DMS53 treated with DMSO at 0.1 percent for 48 hours (cell line): ENCODE measurements at regions not wholly inside any gene's neighbourhood (a gene's known extent, or its start where the extent isn't known, plus 50 kb on each side); places are given as distances from the start of the nearest gene placed in this dataset.

ENCODE experiments used
- DNase-seq: peaks from one replicate; lab custom pipeline; 2025; ENCODE audit not compliant: unreplicated experiment; lab: John Stamatoyannopoulos, UW

- no peak for DNase-seq
Observed at GRCh38 chr14:101130861-101131260, 227.3 kb upstream of the RTL1 start.

GRCh38 chr14:101131451-101131916, 228.0 kb upstream of the RTL1 start:
- DNase-seq = no peak

GRCh38 chr14:101132051-101132571, 228.6 kb upstream of the RTL1 start:
- no peak for DNase-seq

GRCh38 chr14:101132588-101132987, 229.1 kb upstream of the RTL1 start:
- no peak for DNase-seq

GRCh38 chr14:101133068-101133467, 229.5 kb upstream of the RTL1 start:
- no peak for DNase-seq

- no peak for DNase-seq
Observed at GRCh38 chr14:101134161-101134631, 230.7 kb upstream of the RTL1 start.

GRCh38 chr14:101134851-101135433, 231.4 kb upstream of the RTL1 start:
- DNase-seq = no peak

GRCh38 chr14:101135796-101136742, 232.5 kb upstream of the RTL1 start:
- DNase-seq = no peak

- DNase-seq = no peak
Observed at GRCh38 chr14:101137234-101137633, 233.7 kb upstream of the RTL1 start.

- DNase-seq = no peak
Observed at GRCh38 chr14:101147848-101148247, 244.3 kb upstream of the RTL1 start.

- DNase-seq = no peak
Observed at GRCh38 chr14:101150039-101150610, 246.6 kb upstream of the RTL1 start.

GRCh38 chr14:101151226-101151926, 247.9 kb upstream of the RTL1 start:
- no peak for DNase-seq

GRCh38 chr14:101151927-101152305, 248.4 kb upstream of the RTL1 start:
- DNase-seq = no peak

- DNase-seq = no peak
Observed at GRCh38 chr14:101152855-101153254, 249.3 kb upstream of the RTL1 start.

- no peak for DNase-seq
Observed at GRCh38 chr14:101153691-101154090, 250.2 kb upstream of the RTL1 start.

GRCh38 chr14:101155575-101155974, 252.1 kb upstream of the RTL1 start:
- no peak for DNase-seq

- DNase-seq = no peak
Observed at GRCh38 chr14:101167428-101167827, 263.9 kb upstream of the RTL1 start.

- DNase-seq = no peak
Observed at GRCh38 chr14:101169267-101169666, 265.7 kb upstream of the RTL1 start.

GRCh38 chr14:101171650-101172049, 268.1 kb upstream of the RTL1 start:
- no peak for DNase-seq

GRCh38 chr14:101173698-101174521, 270.4 kb upstream of the RTL1 start:
- no peak for DNase-seq
